ENCODE measurements at regions not wholly inside any gene's neighbourhood (a gene's known extent, or its start where the extent isn't known, plus 50 kb on each side); places are given as distances from the start of the nearest gene placed in this dataset.

- H3K27me3 Mint-ChIP-seq (ENCODE audit: low read depth), result peaks cover 12% of the 10 kb centered on the region
- H3K9me3 Mint-ChIP-seq (ENCODE audit: low read depth), result no peaks in the 10 kb centered on the region
- no peaks in the 10 kb centered on the region for H3K36me3 Mint-ChIP-seq (ENCODE audit: low read depth)
- DNase-seq (ENCODE audit: low spot score), result no peak
- TF ChIP-seq CTCF (IDR thresholded peaks at IDR 0.05), result no peak
- no peak overlapping the region for H3K4me3 Mint-ChIP-seq (ENCODE audit: unreplicated experiment)
- H3K4me1 Mint-ChIP-seq (ENCODE audit: low read depth), result no peaks in the 10 kb centered on the region
- no peak overlapping the region for H3K27ac Mint-ChIP-seq (ENCODE audit: unreplicated experiment)
These were observed 93.4 kb upstream of the TMEM132E start for GRCh38 chr17:34485999-34486398.

GRCh38 chr17:34484193-34484733 lies 95.1 kb upstream of the TMEM132E start:
- Mint-ChIP-seq H3K36me3 (ENCODE audit: low read depth) (no peaks in the 10 kb centered on the region), H3K4me3 (ENCODE audit: unreplicated experiment) (no peak overlapping the region), H3K27ac (ENCODE audit: unreplicated experiment) (no peak overlapping the region), H3K4me1 (ENCODE audit: low read depth) (no peaks in the 10 kb centered on the region), H3K27me3 (ENCODE audit: low read depth) (peaks cover 8% of the 10 kb centered on the region), H3K9me3 (ENCODE audit: low read depth) (no peaks in the 10 kb centered on the region)
- no peak for DNase-seq (ENCODE audit: low spot score)
- no peak for TF ChIP-seq CTCF (IDR thresholded peaks at IDR 0.05)

GRCh38 chr17:34482730-34483129 lies 96.7 kb upstream of the TMEM132E start:
- H3K9me3 Mint-ChIP-seq (ENCODE audit: low read depth), result no peaks in the 10 kb centered on the region
- no peak for TF ChIP-seq CTCF (IDR thresholded peaks at IDR 0.05)
- no peaks in the 10 kb centered on the region for H3K4me1 Mint-ChIP-seq (ENCODE audit: low read depth)
- no peak for DNase-seq (ENCODE audit: low spot score)
- peaks cover 10% of the 10 kb centered on the region for H3K27me3 Mint-ChIP-seq (ENCODE audit: low read depth)
- no peak overlapping the region for H3K4me3 Mint-ChIP-seq (ENCODE audit: unreplicated experiment)
- H3K36me3 Mint-ChIP-seq (ENCODE audit: low read depth), result no peaks in the 10 kb centered on the region
- H3K27ac Mint-ChIP-seq (ENCODE audit: unreplicated experiment), result no peak overlapping the region

- TF ChIP-seq CTCF (IDR thresholded peaks at IDR 0.05), result no peak
- Mint-ChIP-seq H3K36me3 (ENCODE audit: low read depth) (no peaks in the 10 kb centered on the region), H3K4me1 (ENCODE audit: low read depth) (no peaks in the 10 kb centered on the region), H3K27ac (ENCODE audit: unreplicated experiment) (no peak overlapping the region), H3K4me3 (ENCODE audit: unreplicated experiment) (no peak overlapping the region), H3K9me3 (ENCODE audit: low read depth) (no peaks in the 10 kb centered on the region), H3K27me3 (ENCODE audit: low read depth) (peaks cover 9% of the 10 kb centered on the region)
- DNase-seq (ENCODE audit: low spot score), result no peak
These were observed 97.6 kb upstream of the TMEM132E start for GRCh38 chr17:34481779-34482178.

- peaks cover 9% of the 10 kb centered on the region for H3K27me3 Mint-ChIP-seq (ENCODE audit: low read depth)
- no peaks in the 10 kb centered on the region for H3K36me3 Mint-ChIP-seq (ENCODE audit: low read depth)
- TF ChIP-seq CTCF (IDR thresholded peaks at IDR 0.05), result no peak
- no peaks in the 10 kb centered on the region for H3K9me3 Mint-ChIP-seq (ENCODE audit: low read depth)
- H3K27ac Mint-ChIP-seq (ENCODE audit: unreplicated experiment), result no peak overlapping the region
- no peaks in the 10 kb centered on the region for H3K4me1 Mint-ChIP-seq (ENCODE audit: low read depth)
- H3K4me3 Mint-ChIP-seq (ENCODE audit: unreplicated experiment), result no peak overlapping the region
- no peak for DNase-seq (ENCODE audit: low spot score)
These were observed 100.0 kb upstream of the TMEM132E start for GRCh38 chr17:34479371-34479770.

All from chondrocyte (in vitro differentiated cells).